ENCODE measurements at regions not wholly inside any gene's neighbourhood (a gene's known extent, or its start where the extent isn't known, plus 50 kb on each side); places are given as distances from the start of the nearest gene placed in this dataset.

DNA sequence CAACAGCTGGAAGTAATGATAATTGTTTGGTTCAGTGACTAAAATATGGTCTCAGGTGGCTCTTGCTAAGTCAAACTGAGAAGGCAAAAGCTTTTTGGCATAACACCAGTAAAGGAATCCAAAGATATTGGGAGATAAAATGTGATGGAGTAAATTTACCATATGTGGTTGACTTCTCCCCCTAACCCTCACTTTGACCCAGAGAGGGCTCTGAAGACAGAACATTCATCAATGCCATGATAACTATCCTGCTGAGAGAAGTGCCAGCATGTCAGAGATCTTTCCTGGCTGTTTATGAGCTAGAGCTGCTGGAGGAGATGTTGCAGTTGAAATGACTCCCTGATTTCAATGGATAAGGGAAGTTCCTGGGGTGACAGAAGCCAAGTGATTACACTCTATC lies 213.4 kb downstream of the SPCS3 start:
- Histone ChIP-seq H3K36me3 (no peaks in the 10 kb centered on the region), H3K27ac (no peak overlapping the region), H3K4me3 (no peak overlapping the region), H3K4me1 (no peaks in the 10 kb centered on the region), H3K27me3 (no peaks in the 10 kb centered on the region), H3K9me3 (no peaks in the 10 kb centered on the region)
- ATAC-seq (no peak), DNase-seq (no peak)
- TF ChIP-seq, protein P1, sequence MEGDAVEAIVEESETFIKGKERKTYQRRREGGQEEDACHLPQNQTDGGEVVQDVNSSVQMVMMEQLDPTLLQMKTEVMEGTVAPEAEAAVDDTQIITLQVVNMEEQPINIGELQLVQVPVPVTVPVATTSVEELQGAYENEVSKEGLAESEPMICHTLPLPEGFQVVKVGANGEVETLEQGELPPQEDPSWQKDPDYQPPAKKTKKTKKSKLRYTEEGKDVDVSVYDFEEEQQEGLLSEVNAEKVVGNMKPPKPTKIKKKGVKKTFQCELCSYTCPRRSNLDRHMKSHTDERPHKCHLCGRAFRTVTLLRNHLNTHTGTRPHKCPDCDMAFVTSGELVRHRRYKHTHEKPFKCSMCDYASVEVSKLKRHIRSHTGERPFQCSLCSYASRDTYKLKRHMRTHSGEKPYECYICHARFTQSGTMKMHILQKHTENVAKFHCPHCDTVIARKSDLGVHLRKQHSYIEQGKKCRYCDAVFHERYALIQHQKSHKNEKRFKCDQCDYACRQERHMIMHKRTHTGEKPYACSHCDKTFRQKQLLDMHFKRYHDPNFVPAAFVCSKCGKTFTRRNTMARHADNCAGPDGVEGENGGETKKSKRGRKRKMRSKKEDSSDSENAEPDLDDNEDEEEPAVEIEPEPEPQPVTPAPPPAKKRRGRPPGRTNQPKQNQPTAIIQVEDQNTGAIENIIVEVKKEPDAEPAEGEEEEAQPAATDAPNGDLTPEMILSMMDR (IDR thresholded peaks at IDR 0.05) = no peak
- intact Hi-C loops (cut with DNase I) = no loop called here

DNA sequence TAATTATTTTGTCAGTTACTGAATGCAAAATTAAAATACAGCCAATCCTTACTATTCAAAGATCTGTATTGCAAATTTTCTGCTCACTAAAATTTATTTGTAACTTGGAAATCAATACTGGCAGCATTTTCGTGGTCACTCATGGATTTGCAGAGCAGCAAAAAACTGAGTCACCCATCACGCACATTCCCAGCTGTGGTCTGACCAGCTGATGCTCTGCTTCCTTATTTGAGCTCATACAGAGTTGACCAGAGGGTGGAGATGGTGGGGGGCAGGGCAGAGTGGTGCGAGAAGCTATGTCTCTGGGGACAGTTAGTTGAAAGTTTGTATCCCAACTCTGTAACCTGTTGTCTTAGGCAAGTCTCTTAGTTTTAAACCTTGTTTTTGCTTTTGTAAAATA lies 214.8 kb downstream of the SPCS3 start:
- ATAC-seq (no peak), DNase-seq (no peak)
- Histone ChIP-seq H3K4me3 (no peak overlapping the region), H3K9me3 (no peaks in the 10 kb centered on the region), H3K36me3 (no peaks in the 10 kb centered on the region), H3K4me1 (no peaks in the 10 kb centered on the region), H3K27ac (no peak overlapping the region), H3K27me3 (no peaks in the 10 kb centered on the region)
- TF ChIP-seq, protein P1 (IDR thresholded peaks at IDR 0.05) = no peak
- intact Hi-C loops (cut with DNase I) = no loop called here

DNA sequence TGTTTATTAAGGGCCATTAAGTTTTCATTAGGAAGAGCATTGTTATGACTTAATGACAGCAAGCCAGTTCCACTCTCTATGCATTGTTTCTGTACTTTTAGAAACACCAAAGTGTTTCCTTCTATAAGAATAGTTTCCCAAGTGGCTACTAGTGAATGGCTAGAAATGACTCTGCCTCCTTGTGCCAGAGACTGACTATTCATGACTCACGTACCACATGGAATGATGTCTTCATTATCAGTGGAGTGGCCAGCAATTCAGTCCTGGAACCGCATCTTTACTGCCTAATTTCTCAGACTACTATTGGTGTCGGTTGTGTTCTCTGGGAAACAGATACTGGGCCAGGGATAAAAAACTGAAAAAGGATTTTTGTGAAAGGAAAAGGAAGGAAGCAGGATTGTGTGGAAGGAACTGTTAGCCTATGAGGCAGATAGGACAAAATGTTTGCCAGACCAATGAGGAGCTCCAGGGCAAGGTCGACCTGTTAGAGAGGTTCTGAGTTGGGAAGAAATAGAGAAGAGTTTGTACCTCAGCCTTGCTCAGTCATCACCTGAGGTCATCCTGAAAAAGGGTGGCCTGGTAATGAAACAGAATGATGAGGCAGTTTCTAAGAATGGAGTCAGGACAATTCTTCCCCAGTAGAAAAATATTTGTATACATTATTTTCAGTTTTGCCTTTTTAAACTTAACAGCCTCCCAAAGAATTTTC lies 218.6 kb downstream of the SPCS3 start:
- Histone ChIP-seq H3K4me3 (no peak overlapping the region), H3K27me3 (no peaks in the 10 kb centered on the region), H3K27ac (no peak overlapping the region), H3K4me1 (no peaks in the 10 kb centered on the region), H3K36me3 (no peaks in the 10 kb centered on the region), H3K9me3 (no peaks in the 10 kb centered on the region)
- no peak for ATAC-seq
- TF ChIP-seq, protein P1 (IDR thresholded peaks at IDR 0.05) = no peak
- intact Hi-C loops (cut with DNase I) = no loop called here
- DNase-seq = no peak

DNA sequence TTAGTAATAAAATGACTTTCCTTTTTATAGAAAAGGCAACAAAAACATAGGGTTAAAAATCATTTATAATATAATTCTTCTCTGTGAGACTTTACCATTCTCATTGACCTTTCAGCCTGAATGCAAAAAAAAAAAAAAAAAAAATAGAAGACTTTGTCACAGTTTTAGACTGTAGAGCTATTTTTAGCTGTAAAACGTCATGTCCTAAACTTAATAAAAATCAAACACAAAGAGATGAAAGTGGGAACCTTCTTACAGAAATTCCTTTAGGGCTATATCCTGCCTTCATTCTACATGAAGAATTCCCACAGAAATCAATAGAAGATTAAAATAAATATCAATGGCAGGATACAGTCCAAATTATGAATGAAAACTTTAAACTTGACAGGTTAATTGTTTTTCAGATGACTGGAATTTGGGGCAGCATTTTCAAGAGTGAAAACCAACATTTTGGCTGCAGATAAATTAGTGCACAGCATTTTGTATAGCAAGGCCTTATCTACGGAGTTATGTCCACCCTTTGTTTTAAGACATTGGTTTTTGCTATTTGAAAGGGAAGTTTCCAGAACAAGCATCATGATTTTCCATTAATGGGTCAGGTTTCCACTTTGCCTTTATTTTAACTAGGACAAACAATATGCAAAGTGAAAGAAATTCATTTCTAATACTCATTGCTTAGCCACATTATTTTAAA lies 219.5 kb downstream of the SPCS3 start:
- no peak for ATAC-seq
- no peak for DNase-seq
- H3K27me3 ChIP-seq = no peaks in the 10 kb centered on the region
- H3K27ac ChIP-seq = no peak overlapping the region
- no peak overlapping the region for H3K4me3 ChIP-seq
- TF ChIP-seq, protein P1 (IDR thresholded peaks at IDR 0.05) = no peak
- intact Hi-C loops (cut with DNase I) = no loop called here
- no peaks in the 10 kb centered on the region for H3K36me3 ChIP-seq
- H3K4me1 ChIP-seq = no peaks in the 10 kb centered on the region
- H3K9me3 ChIP-seq = no peaks in the 10 kb centered on the region

DNA sequence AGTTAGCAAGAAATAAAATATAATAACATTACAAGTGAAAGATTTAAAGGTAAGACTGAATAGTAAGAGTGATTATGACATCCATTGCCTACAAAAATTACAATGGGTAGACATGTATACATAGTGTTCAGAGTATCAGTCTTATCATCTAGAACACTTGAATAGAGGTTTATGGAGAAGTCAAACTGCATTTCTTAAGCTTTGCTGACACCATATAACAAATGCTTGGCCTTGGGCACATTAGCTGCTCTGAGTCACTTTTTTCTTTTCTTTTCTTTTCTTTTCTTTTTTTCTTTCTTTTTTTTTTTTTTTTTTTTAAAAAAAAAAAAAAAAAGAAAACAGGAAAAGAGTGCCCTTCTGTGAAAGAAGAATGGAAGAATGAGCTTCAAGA lies 220.0 kb downstream of the SPCS3 start:
- DNase-seq (no peak), ATAC-seq (no peak)
- no peaks in the 10 kb centered on the region for H3K4me1 ChIP-seq
- H3K36me3 ChIP-seq = no peaks in the 10 kb centered on the region
- TF ChIP-seq, protein P1 (IDR thresholded peaks at IDR 0.05) = no peak
- no peaks in the 10 kb centered on the region for H3K27me3 ChIP-seq
- no peak overlapping the region for H3K27ac ChIP-seq
- no peaks in the 10 kb centered on the region for H3K9me3 ChIP-seq
- no peak overlapping the region for H3K4me3 ChIP-seq
- intact Hi-C loops (cut with DNase I) = no loop called here
